NCI-H2029 (cell line): ENCODE measurements at regions not wholly inside any gene's neighbourhood (a gene's known extent, or its start where the extent isn't known, plus 50 kb on each side); places are given as distances from the start of the nearest gene placed in this dataset.
"Not testable (repeated sequence)": the region's sequence is repeated elsewhere in the genome, so short reads cannot be mapped to it uniquely, and the experiment has no call there.

Experiments used
- DNase-seq: peaks from one replicate; lab custom pipeline; 2025; lab: John Stamatoyannopoulos, UW

GRCh38 chr2:61774351-61774750, 79.5 kb downstream of the FAM161A start:
- no peak for DNase-seq

- DNase-seq: no peak
Measured at GRCh38 chr2:61771904-61772845, 81.7 kb downstream of the FAM161A start.

- no peak for DNase-seq
Measured at GRCh38 chr2:61770746-61771145, 83.1 kb downstream of the FAM161A start.

- no peak for DNase-seq
Measured at GRCh38 chr2:61770298-61770697, 83.6 kb downstream of the FAM161A start.

GRCh38 chr2:61769093-61769675, 84.7 kb downstream of the FAM161A start:
- no peak for DNase-seq

- peak; percentile 91 for DNase-seq
Measured at GRCh38 chr2:61764035-61764800, 89.6 kb downstream of the FAM161A start.

GRCh38 chr2:61763605-61764034, 90.2 kb downstream of the FAM161A start:
- peak; percentile 76 for DNase-seq

GRCh38 chr2:61762292-61762691, 91.6 kb downstream of the FAM161A start:
- DNase-seq: no peak

- no peak for DNase-seq
Measured at GRCh38 chr2:61759718-61760117, 94.1 kb downstream of the FAM161A start.

- DNase-seq: no peak
Measured at GRCh38 chr2:61759005-61759404, 94.9 kb downstream of the FAM161A start.

GRCh38 chr2:61758159-61758558, 95.7 kb downstream of the FAM161A start:
- no peak for DNase-seq

GRCh38 chr2:61753512-61753911, 100.3 kb downstream of the FAM161A start:
- no peak for DNase-seq

GRCh38 chr2:61750624-61751023, 103.2 kb downstream of the FAM161A start:
- no peak for DNase-seq

GRCh38 chr2:61742955-61743354, 110.9 kb downstream of the FAM161A start:
- DNase-seq: no peak

- no peak for DNase-seq
Measured at GRCh38 chr2:61737841-61738240, 116.0 kb downstream of the FAM161A start.

GRCh38 chr2:61736953-61737352, 116.9 kb downstream of the FAM161A start:
- DNase-seq: no peak

- no peak for DNase-seq
Measured at GRCh38 chr2:61733563-61733962, 120.3 kb downstream of the FAM161A start.

GRCh38 chr2:61732787-61733186, 121.1 kb downstream of the FAM161A start:
- DNase-seq: no peak

- DNase-seq: no peak
Measured at GRCh38 chr2:61727746-61728145, 126.1 kb downstream of the FAM161A start.

- no peak for DNase-seq
Measured at GRCh38 chr2:61726456-61727209, 127.2 kb downstream of the FAM161A start.

GRCh38 chr2:61723364-61723763, 130.5 kb downstream of the FAM161A start:
- not testable (repeated sequence) for DNase-seq

GRCh38 chr2:61722800-61723199, 131.1 kb downstream of the FAM161A start:
- no peak for DNase-seq
